ENCODE measurements at regions not wholly inside any gene's neighbourhood (a gene's known extent, or its start where the extent isn't known, plus 50 kb on each side); places are given as distances from the start of the nearest gene placed in this dataset.

- Histone ChIP-seq H3K9me2 (ENCODE audit: insufficient read depth) (no peaks in the 10 kb centered on the region; the same call in 1 of the 2 replicates), H3K79me2 (replicated peaks; ENCODE audit: insufficient read depth) (no peaks in the 10 kb centered on the region), H3K27ac (ENCODE audit: low read depth) (no peak overlapping the region), H3K36me3 (ENCODE audit: insufficient read depth) (no peaks in the 10 kb centered on the region), H3K4me1 (ENCODE audit: insufficient read depth) (peaks cover 2% of the 10 kb centered on the region; the same call in 1 of the 2 replicates), H4K20me1 (replicated peaks; ENCODE audit: insufficient read depth) (no peaks in the 10 kb centered on the region), H3K4me3 (no peak overlapping the region), H3K27me3 (ENCODE audit: insufficient read depth) (no peaks in the 10 kb centered on the region), H3K4me2 (no peak overlapping the region), H2AFZ (no peak overlapping the region), H3F3A (replicated peaks; ENCODE audit: low read depth) (no peaks in the 10 kb centered on the region)
- ATAC-seq, result no peak
- Mint-ChIP-seq H3K9me3 (no peaks in the 10 kb centered on the region), H3K4me1 (peaks cover 17% of the 10 kb centered on the region), H3K27me3 (ENCODE audit: insufficient read depth, low read depth, poor library complexity) (peaks cover 6% of the 10 kb centered on the region), H3K27ac (no peak overlapping the region), H3K36me3 (ENCODE audit: low read depth) (no peaks in the 10 kb centered on the region), H3K4me3 (no peak overlapping the region)
- no peak for DNase-seq (ENCODE audit: low spot score)
- TF ChIP-seq CTCF (conservative IDR thresholded peaks at IDR 0.05; ENCODE audit: low read depth in 2 of 2) (no peak), NANOG (IDR thresholded peaks at IDR 0.05; ENCODE audit: borderline replicate concordance) (no peak), ZNF331 (CRISPR knock-in tag; IDR thresholded peaks at IDR 0.05; ENCODE audit: low read depth) (no peak), ZNF114 (CRISPR knock-in tag; IDR thresholded peaks at IDR 0.05) (no peak), CREB1 (CRISPR knock-in tag; IDR thresholded peaks at IDR 0.05; ENCODE audit: low read depth) (no peak), POLR2AphosphoS5 (IDR thresholded peaks at IDR 0.05; ENCODE audit: low read depth) (no peak), JUNB (IDR thresholded peaks at IDR 0.05; ENCODE audit: unreplicated experiment) (no peak), EZH2 (IDR thresholded peaks at IDR 0.05; ENCODE audit: low read depth, unreplicated experiment) (no peak), STAT1 (IDR thresholded peaks at IDR 0.05; ENCODE audit: unreplicated experiment) (no peak), EZH2phosphoT487 (IDR thresholded peaks at IDR 0.05; ENCODE audit: unreplicated experiment) (no peak), ZNF462 (CRISPR knock-in tag; IDR thresholded peaks at IDR 0.05) (no peak)
- TF ChIP-seq, protein P1, sequence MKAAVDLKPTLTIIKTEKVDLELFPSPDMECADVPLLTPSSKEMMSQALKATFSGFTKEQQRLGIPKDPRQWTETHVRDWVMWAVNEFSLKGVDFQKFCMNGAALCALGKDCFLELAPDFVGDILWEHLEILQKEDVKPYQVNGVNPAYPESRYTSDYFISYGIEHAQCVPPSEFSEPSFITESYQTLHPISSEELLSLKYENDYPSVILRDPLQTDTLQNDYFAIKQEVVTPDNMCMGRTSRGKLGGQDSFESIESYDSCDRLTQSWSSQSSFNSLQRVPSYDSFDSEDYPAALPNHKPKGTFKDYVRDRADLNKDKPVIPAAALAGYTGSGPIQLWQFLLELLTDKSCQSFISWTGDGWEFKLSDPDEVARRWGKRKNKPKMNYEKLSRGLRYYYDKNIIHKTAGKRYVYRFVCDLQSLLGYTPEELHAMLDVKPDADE (IDR thresholded peaks at IDR 0.05), result no peak
- TF ChIP-seq, protein P2, sequence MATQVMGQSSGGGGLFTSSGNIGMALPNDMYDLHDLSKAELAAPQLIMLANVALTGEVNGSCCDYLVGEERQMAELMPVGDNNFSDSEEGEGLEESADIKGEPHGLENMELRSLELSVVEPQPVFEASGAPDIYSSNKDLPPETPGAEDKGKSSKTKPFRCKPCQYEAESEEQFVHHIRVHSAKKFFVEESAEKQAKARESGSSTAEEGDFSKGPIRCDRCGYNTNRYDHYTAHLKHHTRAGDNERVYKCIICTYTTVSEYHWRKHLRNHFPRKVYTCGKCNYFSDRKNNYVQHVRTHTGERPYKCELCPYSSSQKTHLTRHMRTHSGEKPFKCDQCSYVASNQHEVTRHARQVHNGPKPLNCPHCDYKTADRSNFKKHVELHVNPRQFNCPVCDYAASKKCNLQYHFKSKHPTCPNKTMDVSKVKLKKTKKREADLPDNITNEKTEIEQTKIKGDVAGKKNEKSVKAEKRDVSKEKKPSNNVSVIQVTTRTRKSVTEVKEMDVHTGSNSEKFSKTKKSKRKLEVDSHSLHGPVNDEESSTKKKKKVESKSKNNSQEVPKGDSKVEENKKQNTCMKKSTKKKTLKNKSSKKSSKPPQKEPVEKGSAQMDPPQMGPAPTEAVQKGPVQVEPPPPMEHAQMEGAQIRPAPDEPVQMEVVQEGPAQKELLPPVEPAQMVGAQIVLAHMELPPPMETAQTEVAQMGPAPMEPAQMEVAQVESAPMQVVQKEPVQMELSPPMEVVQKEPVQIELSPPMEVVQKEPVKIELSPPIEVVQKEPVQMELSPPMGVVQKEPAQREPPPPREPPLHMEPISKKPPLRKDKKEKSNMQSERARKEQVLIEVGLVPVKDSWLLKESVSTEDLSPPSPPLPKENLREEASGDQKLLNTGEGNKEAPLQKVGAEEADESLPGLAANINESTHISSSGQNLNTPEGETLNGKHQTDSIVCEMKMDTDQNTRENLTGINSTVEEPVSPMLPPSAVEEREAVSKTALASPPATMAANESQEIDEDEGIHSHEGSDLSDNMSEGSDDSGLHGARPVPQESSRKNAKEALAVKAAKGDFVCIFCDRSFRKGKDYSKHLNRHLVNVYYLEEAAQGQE (IDR thresholded peaks at IDR 0.05; ENCODE audit: unreplicated experiment), result no peak
Measured at GRCh38 chr13:111414341-111414740, 93.9 kb downstream of the TEX29 start.

Measured in GM23338 (cell line).